NCI-H446 treated with DMSO at 0.1 percent for 48 hours (cell line): ENCODE measurements at regions not wholly inside any gene's neighbourhood (a gene's known extent, or its start where the extent isn't known, plus 50 kb on each side); places are given as distances from the start of the nearest gene placed in this dataset.
"Not testable (repeated sequence)": the region's sequence is repeated elsewhere in the genome, so short reads cannot be mapped to it uniquely, and the experiment has no call there.

Source experiments
- DNase-seq: peaks from one replicate; lab custom pipeline; 2025; lab: John Stamatoyannopoulos, UW

DNA sequence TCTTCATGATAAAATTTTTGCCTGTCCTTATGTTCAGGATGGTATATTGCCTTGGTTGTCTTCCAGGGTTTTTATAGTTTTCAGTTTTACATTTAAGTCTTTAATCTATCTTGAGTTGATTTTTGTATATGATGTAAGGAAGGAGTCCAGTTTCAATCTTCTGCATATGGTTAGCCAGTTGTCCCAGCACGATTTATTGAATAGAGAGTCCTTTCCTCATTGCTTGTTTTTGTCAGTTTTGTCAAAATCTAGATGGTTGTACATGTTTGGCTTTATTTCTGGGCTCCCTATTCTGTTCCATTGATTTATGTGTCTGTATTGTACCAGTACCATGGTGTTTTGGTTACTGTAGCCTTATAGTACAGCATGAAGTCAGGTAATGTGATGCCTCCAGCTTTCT, 91.6 kb upstream of the FAM98A start:
- not testable (repeated sequence) for DNase-seq

DNA sequence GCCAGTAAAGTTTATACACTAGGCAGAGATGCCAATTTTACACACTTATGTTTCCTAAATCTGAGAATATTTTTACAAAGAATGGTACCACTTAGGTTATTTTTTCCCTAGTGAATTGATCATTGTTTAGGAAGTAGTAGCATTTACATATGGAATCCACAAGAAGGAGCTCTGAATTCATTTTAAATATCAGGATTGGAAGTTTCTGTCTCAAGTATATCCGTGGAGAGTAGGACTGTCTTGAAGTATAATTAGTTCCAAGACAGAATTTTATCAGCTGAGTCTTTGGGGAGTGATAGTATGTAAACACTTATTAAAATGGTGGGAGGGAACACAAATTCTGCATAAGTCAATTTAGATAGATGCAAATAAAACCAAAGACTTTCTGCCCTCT, 82.3 kb upstream of the FAM98A start:
- no peak for DNase-seq

GRCh38 chr2:33680644-33681363, 81.7 kb upstream of the FAM98A start:
- DNase-seq, result no peak

DNA sequence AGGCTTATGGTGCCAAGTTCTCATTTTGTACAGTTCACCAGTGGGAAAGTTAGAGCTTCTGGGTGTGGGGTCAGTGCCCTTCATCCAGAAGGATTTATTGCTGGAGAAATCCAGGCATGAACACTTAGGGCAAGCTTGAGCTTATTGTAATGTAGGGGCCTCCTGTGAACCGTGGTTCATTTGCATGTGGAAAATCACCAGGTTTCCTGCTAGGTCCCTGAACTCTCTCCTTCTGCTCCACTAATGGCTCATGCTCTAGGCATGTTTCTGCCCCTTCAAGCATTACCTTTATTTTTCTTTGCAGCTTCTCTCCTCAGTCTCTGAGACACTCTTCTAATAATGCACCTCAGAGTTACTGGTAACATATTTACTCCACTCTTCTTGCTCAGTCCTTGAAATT, 79.3 kb upstream of the FAM98A start:
- DNase-seq, result no peak

- DNase-seq, result no peak
Measured at GRCh38 chr2:33673937-33674336, 74.8 kb upstream of the FAM98A start.

DNA sequence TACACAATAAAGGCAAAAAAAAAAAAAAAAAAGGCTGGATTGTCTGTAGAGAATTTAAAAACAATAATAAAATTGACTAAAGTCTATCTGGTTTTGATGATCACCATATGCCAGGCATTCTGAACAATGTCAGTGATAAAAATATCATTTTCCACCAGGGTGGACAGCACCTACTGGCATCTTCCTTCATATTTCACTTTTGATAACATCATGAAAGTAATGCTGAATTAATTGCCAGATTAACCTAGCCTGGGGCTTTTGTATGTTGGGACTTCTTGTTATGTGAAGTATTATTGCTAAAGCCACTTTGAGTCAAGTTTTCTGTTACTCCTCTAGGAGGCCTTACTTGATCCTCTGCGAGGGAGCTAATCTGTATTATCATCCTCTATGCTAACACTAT, 73.8 kb upstream of the FAM98A start:
- no peak for DNase-seq

DNA sequence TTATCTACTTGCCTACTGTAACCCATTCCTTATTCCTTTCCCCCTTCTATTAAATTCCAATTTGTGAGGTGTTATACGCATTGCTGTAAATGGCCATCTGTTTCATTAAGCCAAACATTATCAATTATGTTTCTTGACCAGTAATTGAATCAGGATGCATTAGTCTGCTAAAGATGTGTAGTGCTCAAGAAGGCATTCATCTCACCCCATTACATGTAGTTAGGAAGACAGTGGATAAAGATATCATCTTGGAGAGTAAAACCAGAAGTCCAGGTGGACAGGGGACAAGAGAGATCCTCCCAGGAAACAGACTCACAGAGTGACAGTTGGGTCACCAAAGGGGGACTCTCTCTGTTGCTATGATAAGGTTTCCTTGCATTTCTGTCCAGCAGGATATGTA, 73.3 kb upstream of the FAM98A start:
- DNase-seq, result no peak

DNA sequence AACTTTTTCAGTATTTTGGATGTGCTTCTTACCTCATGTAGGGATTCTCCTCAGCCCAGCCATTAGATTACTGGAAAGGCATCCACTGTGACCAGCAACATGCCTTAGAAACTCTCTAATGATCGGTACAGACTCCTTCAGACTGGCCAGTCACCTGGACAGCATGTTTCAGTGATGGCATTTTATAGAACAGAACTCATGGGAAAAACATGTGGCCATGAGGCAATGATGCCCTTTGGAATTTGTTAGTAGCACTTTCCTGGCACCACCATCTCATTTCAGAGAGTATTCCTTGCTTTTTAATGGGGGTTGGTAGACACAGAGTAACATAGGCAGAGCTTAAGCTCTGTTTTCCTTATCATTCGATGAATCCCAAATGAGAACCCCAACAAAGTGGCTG, 72.1 kb upstream of the FAM98A start:
- DNase-seq, result no peak

DNA sequence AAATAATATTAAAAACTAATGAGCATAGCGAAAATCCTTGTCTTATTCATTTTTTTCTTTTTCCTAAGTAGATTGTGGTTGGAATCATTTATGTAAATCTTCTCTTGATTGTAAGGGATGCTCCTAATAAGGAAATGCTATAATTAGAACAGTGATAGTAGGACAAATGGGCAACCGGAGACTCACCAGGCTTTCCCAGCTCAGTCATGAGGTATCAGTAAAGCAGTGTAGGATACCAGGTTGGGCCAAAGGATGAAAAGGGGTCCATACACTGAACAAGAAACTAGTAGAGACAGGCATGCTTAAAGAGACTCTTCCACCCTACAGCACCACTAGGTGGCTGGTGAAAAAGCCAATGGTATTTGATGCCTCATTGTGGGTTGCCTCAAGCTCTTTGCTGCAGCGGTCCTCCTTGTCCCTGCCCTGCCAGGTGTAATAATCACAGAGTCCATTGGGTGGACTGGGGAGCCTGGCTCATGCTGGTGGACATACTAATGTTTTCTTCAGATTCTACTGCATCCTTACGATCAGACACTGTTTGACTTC, 71.4 kb upstream of the FAM98A start:
- no peak for DNase-seq

GRCh38 chr2:33666879-33667278, 67.8 kb upstream of the FAM98A start:
- no peak for DNase-seq

GRCh38 chr2:33665039-33665438, 65.9 kb upstream of the FAM98A start:
- no peak for DNase-seq

GRCh38 chr2:33660416-33661123, 61.5 kb upstream of the FAM98A start:
- no peak for DNase-seq

DNA sequence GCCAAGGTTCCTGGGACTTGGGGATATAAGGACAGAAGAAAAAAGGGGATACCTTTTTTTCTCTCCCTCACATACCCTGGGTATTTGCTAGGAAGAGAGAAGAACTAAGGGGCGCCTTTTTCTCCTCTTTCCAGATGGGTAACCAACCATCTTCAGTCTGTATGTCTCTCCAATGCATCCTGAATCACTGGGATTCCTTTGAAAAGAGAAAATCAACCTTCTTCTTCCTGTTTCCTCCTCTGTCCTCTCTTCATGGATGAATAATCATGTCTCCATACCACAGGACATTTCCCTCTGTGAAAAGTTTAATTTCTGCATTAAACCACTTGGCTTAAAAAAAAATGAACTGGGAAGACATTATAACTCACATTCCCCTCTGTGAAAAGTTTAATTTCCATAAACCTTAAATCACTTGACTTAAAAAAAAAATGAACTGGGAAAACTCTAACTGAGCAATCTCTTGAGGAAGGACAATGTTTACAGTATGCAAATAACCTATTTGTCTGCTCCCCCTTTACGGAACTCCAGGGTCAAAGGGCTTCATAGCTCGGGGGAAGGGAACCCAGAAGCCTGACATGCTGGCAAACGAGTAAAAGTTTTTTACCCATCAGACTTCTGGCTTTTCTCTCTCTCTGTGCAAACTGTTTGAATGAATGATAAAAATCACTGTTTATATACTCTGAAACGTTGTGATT, 56.7 kb upstream of the FAM98A start:
- DNase-seq, result no peak

GRCh38 chr2:33652830-33653229, 53.7 kb upstream of the FAM98A start:
- DNase-seq, result no peak

- DNase-seq, result no peak
Measured at GRCh38 chr2:33650171-33650570, 51.1 kb upstream of the FAM98A start.
